H1 (cell line): ENCODE measurements at regions not wholly inside any gene's neighbourhood (a gene's known extent, or its start where the extent isn't known, plus 50 kb on each side); places are given as distances from the start of the nearest gene placed in this dataset.

Experiments used
- CTCF ChIA-PET: fragments of 300-600 bp; sonication (Branson Sonifier 250); formaldehyde crosslinking; loops from one replicate; lab custom pipeline; 2021; ENCODE audit not compliant: partially characterized antibody; lab: Charles Lee
- POLR2A ChIA-PET: fragments of 300-600 bp; sonication (Branson Sonifier 250); formaldehyde crosslinking; loops from one replicate; lab custom pipeline; 2021; ENCODE audit warnings: inconsistent platforms; ENCODE audit not compliant: partially characterized antibody; lab: Charles Lee
- DNase-seq, 2 experiments: peaks; one replicate each; pipeline versions ENCODE4 v3.0.0 to v3.0.0-alpha.2; 2010 to 2022; ENCODE audit warnings: low spot score in 2 of 2, low read depth in 1 of 2, mixed read lengths in 1 of 2
- FAIRE-seq: peaks from 2 replicates; lab custom pipeline; 2011; peaks lifted over from hg19 to GRCh38; lab: Jason Lieb, UNC
- H2AFZ ChIP-seq: 2 replicates; pipeline ENCODE4 v1.8.1; 2012; ENCODE audit warnings: low read length, inconsistent platforms
- H2AK5ac ChIP-seq: 2 replicates; pipeline ENCODE4 v1.6.1; 2013; ENCODE audit warnings: low read depth, low read length
- H2BK120ac ChIP-seq: replicated peaks from 2 replicates; pipeline ENCODE3; 2013; ENCODE audit warnings: low read depth, low read length, inconsistent platforms
- H2BK12ac ChIP-seq: 2 replicates; pipeline ENCODE4 v1.6.1; 2013; ENCODE audit warnings: low read depth, low read length
- H2BK15ac ChIP-seq: 2 replicates; pipeline ENCODE4 v1.6.1; 2013; ENCODE audit warnings: low read length
- H2BK20ac ChIP-seq: 2 replicates; pipeline ENCODE4 v1.6.1; 2013; ENCODE audit warnings: low read length
- H2BK5ac ChIP-seq: 2 replicates; pipeline ENCODE4 v1.6.1; 2013; ENCODE audit warnings: low read depth, low read length
- H3K14ac ChIP-seq: 2 replicates; pipeline ENCODE4 v1.6.1; 2013; ENCODE audit warnings: inconsistent platforms; ENCODE audit not compliant: insufficient read length
- H3K18ac ChIP-seq: 2 replicates; pipeline ENCODE4 v1.6.1; 2013; ENCODE audit warnings: low read length; ENCODE audit errors: extremely low read depth
- H3K23ac ChIP-seq: 2 replicates; pipeline ENCODE4 v1.6.1; 2013; ENCODE audit warnings: inconsistent platforms; ENCODE audit not compliant: insufficient read length
- H3K23me2 ChIP-seq: 2 replicates; pipeline ENCODE4 v1.6.1; 2013; ENCODE audit warnings: low read depth, low read length
- H3K27ac ChIP-seq: 2 replicates; pipeline ENCODE4 v1.6.1; 2011; ENCODE audit warnings: low read depth, low read length, inconsistent platforms
- H3K27me3 ChIP-seq, 4 experiments: replicated peaks in 1 of 4; 1 replicate in 1 of 4; 2 replicates in 3 of 4; pipeline versions ENCODE4 v1.6.1 to v1.8.1; 2011 to 2013; ENCODE audit warnings: low read length in 3 of 4, mild to moderate bottlenecking in 3 of 4, inconsistent platforms in 2 of 4, mixed read lengths in 2 of 4, moderate library complexity in 1 of 4; ENCODE audit not compliant: control insufficient read depth in 3 of 4, insufficient read depth in 3 of 4; ENCODE audit errors: extremely low read depth in 1 of 4
- H3K36me3 ChIP-seq, 4 experiments: 2 replicates each; pipeline versions ENCODE4 v1.6.1 to v1.8.1; 2011 to 2013; ENCODE audit warnings: mild to moderate bottlenecking in 4 of 4, low read length in 3 of 4, moderate library complexity in 2 of 4, control low read depth in 1 of 4, inconsistent platforms in 1 of 4; ENCODE audit not compliant: insufficient read depth in 4 of 4, control insufficient read depth in 2 of 4
- H3K4ac ChIP-seq: replicated peaks from 2 replicates; pipeline ENCODE3; 2013; ENCODE audit warnings: low read length, low read depth, mixed read lengths, inconsistent platforms; ENCODE audit not compliant: insufficient read length
- H3K4me1 ChIP-seq, 4 experiments: replicated peaks in 1 of 4; 1 replicate in 1 of 4; 2 replicates in 3 of 4; pipeline versions ENCODE4 v1.6.1 to v1.8.1; 2011 to 2013; ENCODE audit warnings: low read length in 3 of 4, inconsistent platforms in 2 of 4, mixed read lengths in 1 of 4; ENCODE audit not compliant: insufficient read depth in 4 of 4, control insufficient read depth in 3 of 4
- H3K4me2 ChIP-seq, 2 experiments: 2 replicates each; pipeline versions ENCODE4 v1.6.1 to v1.8.1; 2011 to 2013; ENCODE audit warnings: low read depth in 2 of 2, low read length in 2 of 2, control low read depth in 1 of 2, inconsistent platforms in 1 of 2, mild to moderate bottlenecking in 1 of 2; ENCODE audit not compliant: insufficient read depth in 1 of 2
- H3K4me3 ChIP-seq, 4 experiments: fragments of 200-600, 300-600 bp in 1 of 4; sonication (generic), shearing (Covaris generic), sonication (Bioruptor Twin) in 1 of 4; 2 replicates each; pipeline versions ENCODE4 v1.5.1 to v1.8.1; 2011 to 2016; ENCODE audit warnings: low read length in 4 of 4, low read depth in 3 of 4, control low read depth in 2 of 4, inconsistent platforms in 2 of 4, mild to moderate bottlenecking in 2 of 4, mixed read lengths in 1 of 4, moderate library complexity in 1 of 4; ENCODE audit not compliant: insufficient read depth in 2 of 4; ENCODE audit errors: extremely low read depth in 1 of 4
- H3K56ac ChIP-seq: replicated peaks from 2 replicates; pipeline ENCODE3; 2013; ENCODE audit warnings: low read depth, mild to moderate bottlenecking, mixed read lengths, low read length, inconsistent platforms; ENCODE audit not compliant: insufficient read length
- H3K79me1 ChIP-seq: 2 replicates; pipeline ENCODE4 v1.6.1; 2013; ENCODE audit warnings: low read depth, low read length, control low read depth
- H3K79me2 ChIP-seq, 2 experiments: 2 replicates each; pipeline versions ENCODE4 v1.6.1 to v1.8.1; 2012 to 2013; ENCODE audit warnings: low read length in 2 of 2, mild to moderate bottlenecking in 2 of 2, inconsistent platforms in 1 of 2; ENCODE audit not compliant: insufficient read depth in 2 of 2, control insufficient read depth in 1 of 2
- H3K9ac ChIP-seq, 4 experiments: replicated peaks in 1 of 4; 1 replicate in 1 of 4; 2 replicates in 3 of 4; pipeline versions ENCODE4 v1.6.1 to v1.8.1; 2011 to 2013; ENCODE audit warnings: low read depth in 3 of 4, low read length in 3 of 4, control low read depth in 2 of 4, mild to moderate bottlenecking in 2 of 4, moderate library complexity in 2 of 4, inconsistent platforms in 1 of 4; ENCODE audit errors: extremely low read depth in 1 of 4
- H3K9me3 ChIP-seq, 2 experiments: 2 replicates each; pipeline versions ENCODE4 v1.6.1 to v1.8.1; 2012 to 2013; ENCODE audit warnings: mild to moderate bottlenecking in 2 of 2, moderate library complexity in 2 of 2, control low read depth in 1 of 2, inconsistent platforms in 1 of 2, low read depth in 1 of 2, low read length in 1 of 2, mixed read lengths in 1 of 2; ENCODE audit not compliant: insufficient read depth in 2 of 2
- H4K20me1 ChIP-seq, 2 experiments: replicated peaks in 1 of 2; 2 replicates each; pipeline versions ENCODE3 to v1.8.1; 2011 to 2013; ENCODE audit warnings: inconsistent platforms in 2 of 2, low read length in 2 of 2, mild to moderate bottlenecking in 1 of 2; ENCODE audit not compliant: insufficient read depth in 2 of 2, control insufficient read depth in 1 of 2
- H4K5ac ChIP-seq: 2 replicates; pipeline ENCODE4 v1.6.1; 2013; ENCODE audit warnings: low read length, low read depth, mixed read lengths, inconsistent platforms; ENCODE audit not compliant: insufficient read length
- H4K8ac ChIP-seq: 2 replicates; pipeline ENCODE4 v1.8.0; 2013; ENCODE audit warnings: mild to moderate bottlenecking, moderate library complexity, low read length, inconsistent platforms; ENCODE audit not compliant: insufficient read depth; ENCODE audit errors: extremely low read depth
- H4K91ac ChIP-seq: replicated peaks from 2 replicates; pipeline ENCODE3; 2013; ENCODE audit warnings: low read length, mixed read lengths, inconsistent platforms; ENCODE audit not compliant: insufficient read length
- BRCA1 ChIP-seq: IDR thresholded peaks from 2 replicates; pipeline ENCODE4 v1.6.1; 2012; ENCODE audit warnings: low read depth, low read length, improper control_type of control experiment
- CTCF ChIP-seq, 3 experiments: IDR thresholded peaks; 1 replicate in 2 of 3; 2 replicates in 1 of 3; pipeline versions ENCODE4 v1.5.1 to v1.6.1; 2011; ENCODE audit warnings: low read length in 3 of 3, mild to moderate bottlenecking in 3 of 3, inconsistent platforms in 2 of 3, low read depth in 1 of 3, moderate library complexity in 1 of 3; ENCODE audit not compliant: insufficient read depth in 1 of 3; ENCODE audit errors: control extremely low read depth in 1 of 3
- EGR1 ChIP-seq: IDR thresholded peaks from 2 replicates; pipeline ENCODE4 v1.6.1; 2011; ENCODE audit warnings: low read depth, low read length, borderline replicate concordance
- GTF2F1 ChIP-seq: IDR thresholded peaks from 2 replicates; pipeline ENCODE4 v1.6.1; 2012; ENCODE audit warnings: low read depth, low read length, improper control_type of control experiment, borderline replicate concordance
- HDAC6 ChIP-seq: IDR thresholded peaks from one replicate; pipeline ENCODE4 v1.7.1; 2012; ENCODE audit warnings: low read depth, mild to moderate bottlenecking, inconsistent platforms, low read length, moderate library complexity
- JUN ChIP-seq: IDR thresholded peaks from 2 replicates; pipeline ENCODE4 v1.6.1; 2011; ENCODE audit warnings: low read depth, mild to moderate bottlenecking, improper control_type of control experiment, low read length
- NANOG ChIP-seq: IDR thresholded peaks from 2 replicates; pipeline ENCODE4 v1.6.1; 2011; ENCODE audit warnings: low read length, low read depth, mild to moderate bottlenecking, inconsistent platforms; ENCODE audit not compliant: insufficient read depth, poor library complexity, severe bottlenecking
- POU5F1 ChIP-seq: IDR thresholded peaks from 2 replicates; pipeline ENCODE4 v1.6.1; 2011; ENCODE audit warnings: low read depth, mild to moderate bottlenecking, low read length, moderate library complexity
- RBBP5 ChIP-seq: IDR thresholded peaks from 2 replicates; pipeline ENCODE4 v1.7.1; 2012; ENCODE audit warnings: low read depth, mild to moderate bottlenecking, inconsistent platforms, low read length, moderate library complexity, borderline replicate concordance
- SP2 ChIP-seq: IDR thresholded peaks from 2 replicates; pipeline ENCODE4 v1.6.1; 2012; ENCODE audit warnings: mild to moderate bottlenecking, low read length, inconsistent platforms
- SP4 ChIP-seq: IDR thresholded peaks from 2 replicates; pipeline ENCODE4 v1.6.1; 2012; ENCODE audit warnings: low read length, inconsistent platforms
- TBP ChIP-seq: IDR thresholded peaks from 2 replicates; pipeline ENCODE4 v1.6.1; 2011; ENCODE audit warnings: low read depth, low read length, improper control_type of control experiment
- ZNF274 ChIP-seq: IDR thresholded peaks from 2 replicates; pipeline ENCODE4 v1.7.0; 2012; ENCODE audit warnings: low read length, borderline replicate concordance; ENCODE audit errors: extremely low read depth
- WGBS, 2 experiments: shearing (Covaris generic) in 1 of 2; methylation state at CpG; one replicate each; pipeline versions ENCODE4 v1.1.6 to v1.1.7; 2013 to 2015; ENCODE audit warnings: low lambda C conversion rate in 2 of 2, mixed read lengths in 2 of 2, inconsistent platforms in 1 of 2, low coverage in 1 of 2, missing lambda C conversion rate in 1 of 2; ENCODE audit not compliant: insufficient replicate concordance in 2 of 2, insufficient coverage in 1 of 2, insufficient read length in 1 of 2; ENCODE audit errors: extremely low coverage in 1 of 2, missing lambda C conversion rate in 1 of 2; 5-methylcytosine and 5-hydroxymethylcytosine counted together

GRCh38 chr13:107590556-107590955 lies 624.8 kb downstream of the LIG4 start:
- no peak overlapping the region for H2AK5ac ChIP-seq
- H2AFZ ChIP-seq = no peak overlapping the region
- CTCF ChIA-PET = interaction anchor here (0.6 kb wide), 1 partner anchor 18 kb away, joined by 3 read pairs; no protein-coding TSS in a partner anchor
- H3K4me1 ChIP-seq = no peaks in the 10 kb centered on the region
- H4K91ac ChIP-seq = no peak overlapping the region
- no peaks in the 10 kb centered on the region for H3K79me2 ChIP-seq
- no peak overlapping the region for H2BK15ac ChIP-seq
- no peaks in the 10 kb centered on the region for H3K27me3 ChIP-seq
- no peak overlapping the region for H2BK120ac ChIP-seq
- H4K20me1 ChIP-seq = no peaks in the 10 kb centered on the region
- H3K9me3 ChIP-seq = no peaks in the 10 kb centered on the region
- no peak overlapping the region for H3K23ac ChIP-seq
- H3K4me2 ChIP-seq = no peak overlapping the region
- no peak overlapping the region for H3K14ac ChIP-seq
- H3K27ac ChIP-seq = no peak overlapping the region
- POLR2A ChIA-PET = no interaction called here
- no peak overlapping the region for H2BK5ac ChIP-seq
- no peak overlapping the region for H3K56ac ChIP-seq
- H3K18ac ChIP-seq = no peak overlapping the region
- no peaks in the 10 kb centered on the region for H3K36me3 ChIP-seq
- FAIRE-seq (no peak), DNase-seq (no peak)
- H3K4ac ChIP-seq = no peak overlapping the region
- H4K5ac ChIP-seq = no peak overlapping the region
- H3K4me3 ChIP-seq = no peak overlapping the region
- H4K8ac ChIP-seq = no peak overlapping the region
- WGBS, 2 experiments = 82% methylated on average over 3 of the region's 3 CpGs; no CpG with 5 or more reads in 1 of the 2 experiments
- no peak overlapping the region for H2BK20ac ChIP-seq
- no peaks in the 10 kb centered on the region for H3K23me2 ChIP-seq
- no peak overlapping the region for H2BK12ac ChIP-seq
- H3K9ac ChIP-seq = no peak overlapping the region
- no peaks in the 10 kb centered on the region; the same call in 1 of the 2 replicates for H3K79me1 ChIP-seq
- no peak for TF ChIP-seq POU5F1
- no peak for TF ChIP-seq SP4
- TF ChIP-seq ZNF274 = no peak
- TF ChIP-seq TBP = no peak
- TF ChIP-seq HDAC6 = no peak
- no peak for TF ChIP-seq RBBP5
- TF ChIP-seq EGR1 = no peak
- TF ChIP-seq GTF2F1 = no peak
- no peak for TF ChIP-seq JUN
- TF ChIP-seq BRCA1 = no peak
- TF ChIP-seq SP2 = no peak
- no peak for TF ChIP-seq NANOG
- TF ChIP-seq CTCF (IDR thresholded peaks at IDR 0.05; ENCODE audit: control extremely low read depth in 1 of 3, insufficient read depth in 1 of 3, low read depth in 1 of 3, low read length in 3 of 3) = no peak
